Adrenal gland (tissue), 9 donors: ENCODE measurements at regions not wholly inside any gene's neighbourhood (a gene's known extent, or its start where the extent isn't known, plus 50 kb on each side); places are given as distances from the start of the nearest gene placed in this dataset.
A peak's percentile ranks its signal among the peaks of the same experiment; 100 is the strongest.

Experiments used
- DNase-seq, 7 donors: peaks; one replicate each; pipeline ENCODE4 v3.0.0-alpha.2; 2019 to 2020
- H3K27ac ChIP-seq, 5 donors: fragments of 200-600 bp; sonication (generic) in 4 of 5; 1 replicate in 3 of 5; 2 replicates in 2 of 5; pipeline versions ENCODE4 v1.5.1 to v1.8.0; 2016 to 2020; ENCODE audit warnings: mild to moderate bottlenecking in 1 of 5
- H3K27me3 ChIP-seq: fragments of 200-600 bp; 2 replicates; pipeline ENCODE4 v1.8.0; 2021
- H3K36me3 ChIP-seq, 2 donors: fragments of 200-600 bp; replicated peaks in 1 of 2; 1 replicate in 1 of 2; 2 replicates in 1 of 2; pipeline versions ENCODE4 v1.5.1 to v1.8.0; 2018 to 2022
- H3K4me1 ChIP-seq, 2 donors: fragments of 200-600 bp; replicated peaks in 1 of 2; 1 replicate in 1 of 2; 2 replicates in 1 of 2; pipeline versions ENCODE4 v1.5.1 to v1.8.0; 2018 to 2021
- H3K4me3 ChIP-seq, 4 donors: fragments of 200-600 bp; sonication (generic) in 3 of 4; one replicate each; pipeline ENCODE4 v1.5.1; 2016 to 2018
- H3K9me3 ChIP-seq, 3 donors: fragments of 200-600 bp; sonication (generic) in 1 of 3; replicated peaks in 1 of 3; 1 replicate in 2 of 3; 2 replicates in 1 of 3; pipeline versions ENCODE4 v1.5.1 to v1.8.0; 2016 to 2021
- CTCF ChIP-seq, 6 experiments: fragments of 450-650 bp in 4 of 6; fragments of 200-600 bp in 2 of 6; sonication (generic) in 1 of 6; IDR thresholded peaks; 1 replicate in 5 of 6; 2 replicates in 1 of 6; pipeline versions ENCODE4 v1.5.1 to v1.8.0; 2016 to 2021; ENCODE audit warnings: antibody characterized with exemption in 6 of 6, mild to moderate bottlenecking in 2 of 6, moderate library complexity in 1 of 6
- POLR2A ChIP-seq, 2 donors: fragments of 450-650 bp; IDR thresholded peaks; one replicate each; pipeline ENCODE4 v1.6.1; 2017; ENCODE audit warnings: antibody characterized with exemption in 2 of 2, mild to moderate bottlenecking in 2 of 2, moderate library complexity in 1 of 2
- WGBS, 4 donors: extraction: QIAGEN DNeasy Blood & Tissue Kit in 2 of 4; methylation state at CpG; one replicate each; pipeline versions ENCODE4 v1.1.5 to v1.1.7; 2013 to 2017; 5-methylcytosine and 5-hydroxymethylcytosine counted together
- intact Hi-C, 2 donors: fragments of 100-400 bp; cut with DNase I; formaldehyde crosslinking; loops; one replicate each; pipeline versions ENCODE4 v1.14.1 to v1.15.0; 2022 to 2023
- donor health status: healthy with polysubstance abuse.
- donor health status: Bipolar disorder and iron deficiency.
- donor health status: DM: yes; HTN: yes; CAD: no.
- donor health status: DM: no; HTN: no; CAD: no.
- donor health status: DM: no; HTN: no; CAD: no.

DNA sequence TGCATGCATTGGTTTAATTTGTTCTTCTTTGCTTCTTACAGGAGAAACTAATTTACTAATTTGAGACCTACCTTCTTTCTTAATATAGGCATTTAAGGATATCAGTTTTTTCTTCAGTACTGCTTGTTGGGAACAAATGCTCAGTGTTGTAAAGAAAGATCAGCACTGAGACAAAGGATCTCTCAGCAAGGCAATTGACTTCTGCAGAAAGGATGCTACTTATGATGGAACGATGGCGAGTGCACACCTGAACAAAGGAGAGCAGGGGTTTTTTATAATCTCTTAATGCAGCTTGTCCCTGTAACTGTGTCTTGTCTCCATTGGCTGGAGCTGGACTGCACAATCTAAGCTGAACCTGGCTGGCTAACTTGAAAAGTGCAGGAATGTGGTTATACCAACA, 64.2 kb downstream of the RPP21 start:
- no peak for DNase-seq
- no peaks in the 10 kb centered on the region for H3K36me3 ChIP-seq
- H3K27me3 ChIP-seq: peaks cover 12% of the 10 kb centered on the region
- H3K4me1 ChIP-seq: no peaks in the 10 kb centered on the region
- no peak overlapping the region for H3K4me3 ChIP-seq
- TF ChIP-seq POLR2A (IDR thresholded peaks at IDR 0.05) (no peak), CTCF (IDR thresholded peaks at IDR 0.05) (no peak)
- WGBS, 4 donors: 58 to 91% (median 63%) methylated on average over 2 of the region's 2 CpGs
- no peaks in the 10 kb centered on the region for H3K9me3 ChIP-seq
- no peak overlapping the region for H3K27ac ChIP-seq
- intact Hi-C loops: no loop called here

DNA sequence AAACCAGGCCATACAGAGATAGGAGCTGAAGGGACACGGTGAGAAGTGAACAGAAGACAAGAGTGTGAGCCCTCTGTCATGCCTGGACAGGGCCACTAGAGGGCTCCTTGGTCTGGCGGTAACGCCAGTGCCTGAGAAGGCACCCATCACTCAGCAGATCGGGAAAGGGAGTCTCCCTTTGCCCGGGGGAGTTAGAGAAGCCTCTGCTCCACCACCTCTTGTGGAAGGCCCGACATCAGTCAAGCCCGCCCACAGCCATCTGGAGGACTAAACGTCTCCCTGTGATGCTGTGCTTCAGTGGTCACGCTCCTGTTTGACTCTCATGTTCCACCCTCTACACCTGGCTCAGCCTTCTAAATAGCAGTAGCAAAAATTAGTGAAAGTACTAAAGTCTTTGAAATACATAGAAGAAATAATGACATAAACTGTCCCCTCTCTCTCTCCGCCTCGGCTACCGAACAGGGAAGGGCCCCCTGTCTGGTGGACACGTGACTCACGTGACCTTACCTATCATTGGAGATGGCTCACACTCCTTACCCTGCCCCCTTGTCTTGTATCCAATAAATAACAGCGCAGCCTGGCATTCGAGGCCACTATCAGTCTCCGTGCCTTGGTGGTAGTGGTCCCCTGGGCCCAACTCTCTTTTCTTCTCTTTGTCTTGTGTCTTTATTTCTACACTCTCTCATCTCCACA, 66.7 kb downstream of the RPP21 start:
- no peaks in the 10 kb centered on the region for H3K4me1 ChIP-seq
- TF ChIP-seq POLR2A (IDR thresholded peaks at IDR 0.05): no peak
- peak; percentile 45 to 71 (median 65) for TF ChIP-seq CTCF (IDR thresholded peaks at IDR 0.05)
- intact Hi-C loops: no loop called here
- peaks cover 8% of the 10 kb centered on the region for H3K27me3 ChIP-seq
- H3K4me3 ChIP-seq: no peak overlapping the region
- 24 to 31% (median 27%) methylated on average over 16 to 17 of the region's 17 CpGs for WGBS, 4 donors
- DNase-seq: peak; percentile 44 to 75 (median 59)
- H3K9me3 ChIP-seq: no peaks in the 10 kb centered on the region
- H3K27ac ChIP-seq: no peak overlapping the region
- H3K36me3 ChIP-seq: no peaks in the 10 kb centered on the region

- TF ChIP-seq CTCF (IDR thresholded peaks at IDR 0.05) (no peak), POLR2A (IDR thresholded peaks at IDR 0.05) (no peak)
- Histone ChIP-seq H3K9me3 (no peaks in the 10 kb centered on the region), H3K4me3 (no peak overlapping the region), H3K27ac (no peak overlapping the region), H3K36me3 (no peaks in the 10 kb centered on the region), H3K27me3 (peaks cover 4% of the 10 kb centered on the region), H3K4me1 (no peaks in the 10 kb centered on the region)
- 70 to 89% (median 76%) methylated on average over 1 to 13 of the region's 13 CpGs for WGBS, 4 donors
- intact Hi-C loops: no loop called here
- no peak for DNase-seq
Observed at GRCh38 chr6:30418448-30418847, 70.9 kb upstream of the HLA-E start.

GRCh38 chr6:30424549-30424948, 64.8 kb upstream of the HLA-E start:
- TF ChIP-seq CTCF (IDR thresholded peaks at IDR 0.05) (no peak), POLR2A (IDR thresholded peaks at IDR 0.05) (no peak)
- Histone ChIP-seq H3K9me3 (no peaks in the 10 kb centered on the region), H3K4me1 (no peaks in the 10 kb centered on the region), H3K27ac (no peak overlapping the region), H3K4me3 (no peak overlapping the region), H3K27me3 (peaks cover 19% of the 10 kb centered on the region), H3K36me3 (no peaks in the 10 kb centered on the region)
- intact Hi-C loops: no loop called here
- DNase-seq: no peak
- WGBS, 4 donors: 57 to 70% (median 67%) methylated on average over 3 of the region's 3 CpGs
